ENCODE measurements at regions not wholly inside any gene's neighbourhood (a gene's known extent, or its start where the extent isn't known, plus 50 kb on each side); places are given as distances from the start of the nearest gene placed in this dataset.

DNA sequence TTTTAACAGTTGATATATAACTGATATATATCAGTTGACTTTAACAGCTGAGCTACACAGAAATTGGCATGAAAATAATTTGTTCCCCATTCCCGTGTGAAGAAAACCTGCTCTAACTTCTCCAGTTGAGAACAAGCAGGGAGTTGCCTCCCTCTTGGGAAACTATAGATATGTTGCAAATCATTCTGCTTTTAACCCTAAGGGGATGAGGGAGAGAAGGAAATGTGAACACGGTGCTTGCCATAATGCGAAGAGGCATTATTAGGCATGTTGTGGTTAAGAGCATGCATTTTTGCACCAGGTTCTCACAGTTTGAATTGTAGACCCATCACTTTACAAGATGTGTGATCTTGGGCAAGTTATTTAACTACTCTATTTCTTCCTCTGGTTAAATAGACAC, 453.7 kb downstream of the TENT5A start:
- TF ChIP-seq EZH2 (IDR thresholded peaks at IDR 0.05; ENCODE audit: borderline replicate concordance) (no peak), EZH2phosphoT487 (IDR thresholded peaks at IDR 0.05; ENCODE audit: low read depth, severe bottlenecking, unreplicated experiment) (no peak)
- TF ChIP-seq, protein P1, sequence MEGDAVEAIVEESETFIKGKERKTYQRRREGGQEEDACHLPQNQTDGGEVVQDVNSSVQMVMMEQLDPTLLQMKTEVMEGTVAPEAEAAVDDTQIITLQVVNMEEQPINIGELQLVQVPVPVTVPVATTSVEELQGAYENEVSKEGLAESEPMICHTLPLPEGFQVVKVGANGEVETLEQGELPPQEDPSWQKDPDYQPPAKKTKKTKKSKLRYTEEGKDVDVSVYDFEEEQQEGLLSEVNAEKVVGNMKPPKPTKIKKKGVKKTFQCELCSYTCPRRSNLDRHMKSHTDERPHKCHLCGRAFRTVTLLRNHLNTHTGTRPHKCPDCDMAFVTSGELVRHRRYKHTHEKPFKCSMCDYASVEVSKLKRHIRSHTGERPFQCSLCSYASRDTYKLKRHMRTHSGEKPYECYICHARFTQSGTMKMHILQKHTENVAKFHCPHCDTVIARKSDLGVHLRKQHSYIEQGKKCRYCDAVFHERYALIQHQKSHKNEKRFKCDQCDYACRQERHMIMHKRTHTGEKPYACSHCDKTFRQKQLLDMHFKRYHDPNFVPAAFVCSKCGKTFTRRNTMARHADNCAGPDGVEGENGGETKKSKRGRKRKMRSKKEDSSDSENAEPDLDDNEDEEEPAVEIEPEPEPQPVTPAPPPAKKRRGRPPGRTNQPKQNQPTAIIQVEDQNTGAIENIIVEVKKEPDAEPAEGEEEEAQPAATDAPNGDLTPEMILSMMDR (IDR thresholded peaks at IDR 0.05; ENCODE audit: poor library complexity) = no peak

All from hepatocyte (in vitro differentiated cells).